Astrocyte (in vitro differentiated cells and primary cell): ENCODE measurements at regions not wholly inside any gene's neighbourhood (a gene's known extent, or its start where the extent isn't known, plus 50 kb on each side); places are given as distances from the start of the nearest gene placed in this dataset.

ENCODE experiments used
- DNase-seq: peaks from one replicate; pipeline ENCODE4 v3.0.0-alpha.2; 2010; ENCODE audit warnings: low read depth
- FAIRE-seq: peaks from 2 replicates; lab custom pipeline; 2011; peaks lifted over from hg19 to GRCh38; lab: Jason Lieb, UNC
- H2AFZ ChIP-seq: 2 replicates; pipeline ENCODE4 v1.6.0; 2012; ENCODE audit warnings: low read depth, low read length, inconsistent platforms
- H3K27ac ChIP-seq: 2 replicates; pipeline ENCODE4 v1.5.1; 2011; ENCODE audit warnings: low read depth, low read length, inconsistent platforms
- H3K27me3 ChIP-seq: 2 replicates; pipeline ENCODE4 v1.6.0; 2011; ENCODE audit warnings: low read length, inconsistent platforms; ENCODE audit not compliant: insufficient read depth
- H3K36me3 ChIP-seq: 2 replicates; pipeline ENCODE4 v1.5.1; 2011; ENCODE audit warnings: low read length, inconsistent platforms; ENCODE audit not compliant: insufficient read depth
- H3K4me1 ChIP-seq: 2 replicates; pipeline ENCODE4 v1.5.1; 2011; ENCODE audit warnings: low read length, inconsistent platforms; ENCODE audit not compliant: insufficient read depth
- H3K4me2 ChIP-seq: 2 replicates; pipeline ENCODE4 v1.6.0; 2012; ENCODE audit warnings: low read length, inconsistent platforms
- H3K4me3 ChIP-seq: 2 replicates; pipeline ENCODE4 v1.5.1; 2011; ENCODE audit warnings: low read depth, mild to moderate bottlenecking, low read length, inconsistent platforms; ENCODE audit not compliant: insufficient read depth
- H3K79me2 ChIP-seq: 2 replicates; pipeline ENCODE4 v1.6.0; 2012; ENCODE audit warnings: mild to moderate bottlenecking, low read length, inconsistent platforms; ENCODE audit not compliant: insufficient read depth
- H3K9ac ChIP-seq: 2 replicates; pipeline ENCODE4 v1.6.0; 2012; ENCODE audit warnings: mild to moderate bottlenecking, low read length, inconsistent platforms
- H3K9me3 ChIP-seq: 2 replicates; pipeline ENCODE4 v1.5.1; 2012; ENCODE audit warnings: low read depth, mild to moderate bottlenecking, low read length, inconsistent platforms; ENCODE audit not compliant: insufficient read depth
- H4K20me1 ChIP-seq: 2 replicates; pipeline ENCODE4 v1.6.0; 2012; ENCODE audit warnings: low read length, inconsistent platforms; ENCODE audit not compliant: insufficient read depth
- H3K27ac Mint-ChIP-seq: one replicate; pipeline ENCODE4 v1.8.0; 2021; ENCODE audit warnings: mild to moderate bottlenecking, mixed read lengths; ENCODE audit not compliant: unreplicated experiment
- H3K27me3 Mint-ChIP-seq: one replicate; pipeline ENCODE4 v1.8.0; 2021; ENCODE audit warnings: low read depth, mixed read lengths; ENCODE audit not compliant: unreplicated experiment
- H3K36me3 Mint-ChIP-seq: one replicate; pipeline ENCODE4 v1.8.0; 2021; ENCODE audit warnings: low read depth, mixed read lengths; ENCODE audit not compliant: unreplicated experiment
- H3K4me1 Mint-ChIP-seq: one replicate; pipeline ENCODE4 v1.8.0; 2021; ENCODE audit warnings: low read depth, mixed read lengths; ENCODE audit not compliant: unreplicated experiment
- H3K4me3 Mint-ChIP-seq: one replicate; pipeline ENCODE4 v1.8.0; 2021; ENCODE audit warnings: mild to moderate bottlenecking, moderate library complexity, mixed read lengths; ENCODE audit not compliant: unreplicated experiment
- H3K9me3 Mint-ChIP-seq: one replicate; pipeline ENCODE4 v1.8.0; 2021; ENCODE audit warnings: mild to moderate bottlenecking, mixed read lengths; ENCODE audit not compliant: unreplicated experiment
- CTCF ChIP-seq: IDR thresholded peaks from 2 replicates; pipeline ENCODE4 v1.5.1; 2011; ENCODE audit warnings: low read depth, mild to moderate bottlenecking, inconsistent platforms, low read length, moderate library complexity; ENCODE audit not compliant: insufficient read depth
- EZH2 ChIP-seq: IDR thresholded peaks from 2 replicates; pipeline ENCODE4 v1.6.1; 2012; ENCODE audit warnings: mild to moderate bottlenecking, low read length, inconsistent platforms; ENCODE audit not compliant: insufficient read depth

GRCh38 chr3:66620296-66620695 lies 119.5 kb upstream of the LRIG1 start:
- Histone ChIP-seq H3K9me3 (no peaks in the 10 kb centered on the region), H3K79me2 (no peaks in the 10 kb centered on the region), H2AFZ (peak overlapping the region; percentile 42), H3K9ac (no peak overlapping the region), H3K27ac (no peak overlapping the region), H4K20me1 (no peaks in the 10 kb centered on the region), H3K4me3 (no peak overlapping the region), H3K27me3 (no peaks in the 10 kb centered on the region), H3K4me1 (no peaks in the 10 kb centered on the region), H3K4me2 (no peak overlapping the region), H3K36me3 (no peaks in the 10 kb centered on the region)
- FAIRE-seq (no peak), DNase-seq (no peak)
- H3K27me3 Mint-ChIP-seq: peaks cover 2% of the 10 kb centered on the region
- H3K27ac Mint-ChIP-seq: no peak overlapping the region
- no peak overlapping the region for H3K4me3 Mint-ChIP-seq
- no peaks in the 10 kb centered on the region for H3K36me3 Mint-ChIP-seq
- H3K9me3 Mint-ChIP-seq: no peaks in the 10 kb centered on the region
- no peak for TF ChIP-seq EZH2
- TF ChIP-seq CTCF: no peak
- no peaks in the 10 kb centered on the region for H3K4me1 Mint-ChIP-seq

GRCh38 chr3:66622756-66623457 lies 122.1 kb upstream of the LRIG1 start:
- H3K27me3 Mint-ChIP-seq: peaks cover 2% of the 10 kb centered on the region
- H2AFZ ChIP-seq: no peak overlapping the region
- DNase-seq (no peak), FAIRE-seq (no peak)
- H3K4me1 Mint-ChIP-seq: no peaks in the 10 kb centered on the region
- no peaks in the 10 kb centered on the region for H3K79me2 ChIP-seq
- no peaks in the 10 kb centered on the region for H3K4me1 ChIP-seq
- H3K27ac ChIP-seq: no peak overlapping the region
- no peaks in the 10 kb centered on the region for H3K36me3 Mint-ChIP-seq
- no peak overlapping the region for H3K4me3 Mint-ChIP-seq
- H3K9ac ChIP-seq: no peak overlapping the region
- no peak overlapping the region for H3K27ac Mint-ChIP-seq
- no peak overlapping the region for H3K4me2 ChIP-seq
- H3K4me3 ChIP-seq: no peak overlapping the region
- no peaks in the 10 kb centered on the region for H3K9me3 ChIP-seq
- TF ChIP-seq EZH2 (no peak), CTCF (no peak)
- no peaks in the 10 kb centered on the region for H3K27me3 ChIP-seq
- H3K36me3 ChIP-seq: no peaks in the 10 kb centered on the region
- H3K9me3 Mint-ChIP-seq: no peaks in the 10 kb centered on the region
- no peaks in the 10 kb centered on the region for H4K20me1 ChIP-seq

DNA sequence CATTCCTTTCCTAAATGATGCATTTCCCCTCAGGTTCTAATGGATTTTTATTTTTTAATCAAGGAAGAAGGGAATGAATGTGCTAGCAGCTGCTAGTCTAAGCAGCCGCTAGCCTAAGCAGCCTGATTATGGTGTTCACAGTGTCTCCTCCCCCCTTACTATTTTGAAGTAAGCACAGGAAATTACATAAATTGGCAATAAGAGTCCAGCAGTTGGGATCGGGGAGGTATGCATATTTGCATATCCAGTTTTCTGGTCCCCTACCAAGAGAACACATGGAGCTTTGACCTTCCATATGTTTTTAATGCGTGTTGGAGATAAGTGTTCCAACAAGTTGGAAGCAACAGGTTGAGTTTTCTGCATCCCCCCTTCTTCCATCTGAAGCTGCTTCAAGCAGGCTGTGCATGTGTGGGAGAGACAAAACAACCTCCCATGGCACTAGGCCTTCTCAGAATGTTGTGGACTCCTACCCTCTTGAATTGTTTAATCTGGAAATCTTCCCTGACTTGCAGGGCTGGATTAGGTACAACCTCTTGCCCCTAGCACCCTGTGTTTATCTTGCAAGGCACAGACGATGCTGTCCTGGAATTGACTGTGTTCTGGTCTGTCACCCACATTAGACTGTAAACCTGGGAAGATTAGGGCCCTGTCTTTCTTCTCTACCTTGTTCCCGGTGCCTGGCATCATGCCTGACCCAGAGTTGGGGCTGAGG lies 124.8 kb upstream of the LRIG1 start:
- Histone ChIP-seq H4K20me1 (no peaks in the 10 kb centered on the region), H3K79me2 (no peaks in the 10 kb centered on the region), H3K27me3 (no peaks in the 10 kb centered on the region), H3K4me3 (no peak overlapping the region), H3K36me3 (no peaks in the 10 kb centered on the region), H3K9me3 (no peaks in the 10 kb centered on the region), H3K27ac (no peak overlapping the region), H2AFZ (no peak overlapping the region), H3K4me1 (no peaks in the 10 kb centered on the region), H3K4me2 (no peak overlapping the region), H3K9ac (no peak overlapping the region)
- FAIRE-seq (no peak), DNase-seq (no peak)
- Mint-ChIP-seq H3K36me3 (no peaks in the 10 kb centered on the region), H3K4me3 (no peak overlapping the region), H3K27me3 (peaks cover 2% of the 10 kb centered on the region), H3K4me1 (no peaks in the 10 kb centered on the region), H3K9me3 (no peaks in the 10 kb centered on the region), H3K27ac (no peak overlapping the region)
- TF ChIP-seq CTCF: no peak
- no peak for TF ChIP-seq EZH2
